Thyroid gland (tissue), 4 donors: ENCODE measurements at regions not wholly inside any gene's neighbourhood (a gene's known extent, or its start where the extent isn't known, plus 50 kb on each side); places are given as distances from the start of the nearest gene placed in this dataset.

Source experiments
- POLR2A ChIP-seq, 2 donors: fragments of 450-650 bp; IDR thresholded peaks; one replicate each; pipeline ENCODE4 v1.6.1; 2017; ENCODE audit warnings: antibody characterized with exemption in 2 of 2, mild to moderate bottlenecking in 2 of 2, moderate library complexity in 1 of 2
- TF ChIP-seq, protein P1 (sequence below), 6 experiments: fragments of 200-600 bp in 3 of 6; fragments of 450-650 bp in 3 of 6; sonication (generic) in 3 of 6; IDR thresholded peaks; one replicate each; pipeline ENCODE4 v1.5.1; 2016 to 2019; ENCODE audit warnings: antibody characterized with exemption in 6 of 6, mild to moderate bottlenecking in 2 of 6, inconsistent platforms in 1 of 6, moderate library complexity in 1 of 6

DNA sequence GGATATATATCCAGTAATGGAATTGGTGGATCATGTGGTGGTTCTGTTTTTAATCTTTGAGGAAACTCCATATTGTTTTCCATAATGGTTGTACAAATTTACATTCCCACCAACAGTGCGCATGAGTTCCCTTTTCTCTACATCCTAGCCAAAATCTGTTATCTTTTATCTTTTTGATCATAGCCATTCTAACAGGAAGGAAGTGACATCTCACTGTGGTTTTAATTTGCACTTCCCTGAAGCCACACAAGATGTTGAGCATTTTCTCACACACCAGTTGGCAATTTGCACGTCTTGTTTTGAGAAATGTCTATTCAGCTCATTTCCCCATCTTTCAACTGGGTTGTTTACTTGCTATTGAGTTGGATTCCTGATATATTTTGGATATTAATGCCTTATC lies 194.9 kb downstream of the CBLL2 start:
- TF ChIP-seq, protein P1, sequence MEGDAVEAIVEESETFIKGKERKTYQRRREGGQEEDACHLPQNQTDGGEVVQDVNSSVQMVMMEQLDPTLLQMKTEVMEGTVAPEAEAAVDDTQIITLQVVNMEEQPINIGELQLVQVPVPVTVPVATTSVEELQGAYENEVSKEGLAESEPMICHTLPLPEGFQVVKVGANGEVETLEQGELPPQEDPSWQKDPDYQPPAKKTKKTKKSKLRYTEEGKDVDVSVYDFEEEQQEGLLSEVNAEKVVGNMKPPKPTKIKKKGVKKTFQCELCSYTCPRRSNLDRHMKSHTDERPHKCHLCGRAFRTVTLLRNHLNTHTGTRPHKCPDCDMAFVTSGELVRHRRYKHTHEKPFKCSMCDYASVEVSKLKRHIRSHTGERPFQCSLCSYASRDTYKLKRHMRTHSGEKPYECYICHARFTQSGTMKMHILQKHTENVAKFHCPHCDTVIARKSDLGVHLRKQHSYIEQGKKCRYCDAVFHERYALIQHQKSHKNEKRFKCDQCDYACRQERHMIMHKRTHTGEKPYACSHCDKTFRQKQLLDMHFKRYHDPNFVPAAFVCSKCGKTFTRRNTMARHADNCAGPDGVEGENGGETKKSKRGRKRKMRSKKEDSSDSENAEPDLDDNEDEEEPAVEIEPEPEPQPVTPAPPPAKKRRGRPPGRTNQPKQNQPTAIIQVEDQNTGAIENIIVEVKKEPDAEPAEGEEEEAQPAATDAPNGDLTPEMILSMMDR (IDR thresholded peaks at IDR 0.05), result no peak
- TF ChIP-seq POLR2A (IDR thresholded peaks at IDR 0.05), result no peak
